Stomach (tissue), 8 donors: ENCODE measurements at regions not wholly inside any gene's neighbourhood (a gene's known extent, or its start where the extent isn't known, plus 50 kb on each side); places are given as distances from the start of the nearest gene placed in this dataset.

ENCODE experiments used
- DNase-seq, 2 donors: peaks; one replicate each; pipeline versions ENCODE4 v3.0.0 to v3.0.0-alpha.2; 2013 to 2019
- H3K27ac ChIP-seq, 5 donors: fragments of 200-600 bp in 4 of 5; sonication (generic) in 4 of 5; one replicate each; pipeline ENCODE4 v1.5.1; 2013 to 2019; ENCODE audit warnings: mild to moderate bottlenecking in 1 of 5, moderate library complexity in 1 of 5
- H3K27me3 ChIP-seq, 3 donors: fragments of 200-600 bp; sonication (generic); one replicate each; pipeline ENCODE4 v1.5.1; 2017 to 2019; ENCODE audit warnings: mixed run types in 1 of 3
- H3K36me3 ChIP-seq, 4 donors: fragments of 200-600 bp; sonication (generic); 1 replicate in 3 of 4; 2 replicates in 1 of 4; pipeline ENCODE4 v1.5.1; 2016 to 2019
- H3K4me1 ChIP-seq, 4 donors: fragments of 200-600 bp; sonication (generic); one replicate each; pipeline ENCODE4 v1.5.1; 2016 to 2019
- H3K4me3 ChIP-seq, 4 donors: fragments of 200-600 bp; sonication (generic) in 3 of 4; one replicate each; pipeline ENCODE4 v1.5.1; 2016 to 2019; ENCODE audit warnings: mild to moderate bottlenecking in 1 of 4
- H3K9me3 ChIP-seq, 4 donors: fragments of 200-600 bp; sonication (generic); one replicate each; pipeline ENCODE4 v1.5.1; 2016 to 2019
- EP300 ChIP-seq: sonication (generic); formaldehyde crosslinking; IDR thresholded peaks from one replicate; pipeline ENCODE4 v1.6.1; 2017; ENCODE audit warnings: antibody characterized with exemption
- POLR2A ChIP-seq, 4 donors: fragments of 450-650 bp; IDR thresholded peaks; one replicate each; pipeline ENCODE4 v1.6.1; 2016; ENCODE audit warnings: antibody characterized with exemption in 4 of 4, control low read depth in 2 of 4, mild to moderate bottlenecking in 1 of 4, moderate library complexity in 1 of 4
- POLR2AphosphoS5 ChIP-seq, 3 donors: sonication (generic); formaldehyde crosslinking; IDR thresholded peaks; one replicate each; pipeline ENCODE4 v1.6.1; 2016; ENCODE audit warnings: antibody characterized with exemption in 3 of 3
- WGBS, 5 donors: extraction: QIAGEN DNeasy Blood & Tissue Kit in 3 of 5; methylation state at CpG; one replicate each; pipeline versions ENCODE4 v1.1.5 to v1.1.7; 2013 to 2018; 5-methylcytosine and 5-hydroxymethylcytosine counted together
- intact Hi-C: fragments of 100-400 bp; cut with DNase I; formaldehyde crosslinking; loops from one replicate; pipeline ENCODE4 v1.15.1; 2023; ENCODE audit warnings: low total_unique reads
- TF ChIP-seq, protein P1 (sequence below), 7 experiments: fragments of 450-650 bp in 4 of 7; fragments of 200-600 bp in 3 of 7; sonication (generic) in 3 of 7; IDR thresholded peaks; one replicate each; pipeline ENCODE4 v1.5.1; 2016 to 2019; ENCODE audit warnings: antibody characterized with exemption in 7 of 7, control low read depth in 2 of 7, mild to moderate bottlenecking in 1 of 7
- donor health status: healthy with polysubstance abuse.
- donor health status: Bipolar disorder and iron deficiency.
- donor health status: healthy.

DNA sequence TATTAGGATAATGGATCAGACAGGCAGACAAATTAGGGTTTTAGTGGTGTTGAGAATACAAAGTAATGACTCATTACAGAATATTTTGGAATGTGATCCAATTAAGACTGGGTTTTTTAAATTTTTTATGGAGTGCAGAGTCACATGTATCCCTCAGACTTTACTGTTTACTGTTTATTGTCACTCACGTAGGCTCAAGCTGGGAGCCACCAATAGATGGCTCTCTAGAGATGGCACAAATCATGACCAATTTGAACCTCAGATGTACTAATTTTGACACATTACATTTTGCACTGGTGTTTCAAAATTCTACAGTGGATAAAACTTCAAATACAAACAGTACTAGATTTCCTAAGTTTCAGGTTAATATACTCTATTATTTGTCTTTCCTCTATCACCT lies 53.6 kb upstream of the ANO3 start:
- Histone ChIP-seq H3K27me3 (peaks cover 0 to 10% (median 0%) of the 10 kb centered on the region in 3 donors), H3K9me3 (no peaks in the 10 kb centered on the region), H3K27ac (no peak overlapping the region), H3K36me3 (no peaks in the 10 kb centered on the region), H3K4me1 (no peaks in the 10 kb centered on the region), H3K4me3 (no peak overlapping the region)
- no peak for DNase-seq
- 0 to 13% (median 6%) methylated on average over 1 of the region's 1 CpG for WGBS, 5 donors
- intact Hi-C loops = no loop called here
- TF ChIP-seq EP300 (no peak), POLR2A (IDR thresholded peaks at IDR 0.05) (no peak), POLR2AphosphoS5 (IDR thresholded peaks at IDR 0.05) (no peak)
- TF ChIP-seq, protein P1, sequence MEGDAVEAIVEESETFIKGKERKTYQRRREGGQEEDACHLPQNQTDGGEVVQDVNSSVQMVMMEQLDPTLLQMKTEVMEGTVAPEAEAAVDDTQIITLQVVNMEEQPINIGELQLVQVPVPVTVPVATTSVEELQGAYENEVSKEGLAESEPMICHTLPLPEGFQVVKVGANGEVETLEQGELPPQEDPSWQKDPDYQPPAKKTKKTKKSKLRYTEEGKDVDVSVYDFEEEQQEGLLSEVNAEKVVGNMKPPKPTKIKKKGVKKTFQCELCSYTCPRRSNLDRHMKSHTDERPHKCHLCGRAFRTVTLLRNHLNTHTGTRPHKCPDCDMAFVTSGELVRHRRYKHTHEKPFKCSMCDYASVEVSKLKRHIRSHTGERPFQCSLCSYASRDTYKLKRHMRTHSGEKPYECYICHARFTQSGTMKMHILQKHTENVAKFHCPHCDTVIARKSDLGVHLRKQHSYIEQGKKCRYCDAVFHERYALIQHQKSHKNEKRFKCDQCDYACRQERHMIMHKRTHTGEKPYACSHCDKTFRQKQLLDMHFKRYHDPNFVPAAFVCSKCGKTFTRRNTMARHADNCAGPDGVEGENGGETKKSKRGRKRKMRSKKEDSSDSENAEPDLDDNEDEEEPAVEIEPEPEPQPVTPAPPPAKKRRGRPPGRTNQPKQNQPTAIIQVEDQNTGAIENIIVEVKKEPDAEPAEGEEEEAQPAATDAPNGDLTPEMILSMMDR (IDR thresholded peaks at IDR 0.05) = no peak
